GM13977 (cell line): ENCODE measurements at regions not wholly inside any gene's neighbourhood (a gene's known extent, or its start where the extent isn't known, plus 50 kb on each side); places are given as distances from the start of the nearest gene placed in this dataset.

Experiments used
- DNase-seq: peaks from one replicate; pipeline ENCODE4 v3.0.0; 2012; ENCODE audit warnings: low spot score
- in situ Hi-C: fragments of 300-500 bp; cut with MboI; formaldehyde crosslinking; loops from one replicate; pipeline ENCODE4 v1.12.0; 2022; ENCODE audit warnings: low sequenced_read_pairs, low pct_unique_long_range_greater_than_20kb, mixed read lengths, inconsistent platforms; ENCODE audit not compliant: unreplicated experiment
- TF ChIP-seq, protein P1 (sequence below): IDR thresholded peaks from 2 replicates; pipeline ENCODE4 v1.5.1; 2012; ENCODE audit warnings: mild to moderate bottlenecking, control low read depth; ENCODE audit not compliant: insufficient read depth; ENCODE audit errors: extremely low read depth, missing control alignments

DNA sequence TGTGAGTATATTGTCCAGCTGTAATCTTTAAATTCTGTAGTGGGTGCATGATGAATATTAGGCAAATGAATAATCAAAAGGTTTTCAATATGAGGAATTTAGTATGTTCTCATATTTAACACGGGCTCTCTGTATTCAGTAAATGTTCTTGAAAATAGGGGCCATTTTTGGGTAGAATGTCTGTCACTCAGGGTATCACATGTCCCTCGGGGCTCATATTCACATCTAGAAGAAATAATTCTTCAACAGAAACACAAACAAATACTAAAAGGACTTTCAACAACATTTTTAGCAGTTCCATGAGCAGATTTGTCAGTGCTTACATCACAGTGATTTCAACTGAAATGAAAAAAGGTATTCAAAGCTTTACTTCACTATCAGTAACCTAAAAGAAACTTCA is 1388.4 kb upstream of the MIR17HG start:
- TF ChIP-seq, protein P1, sequence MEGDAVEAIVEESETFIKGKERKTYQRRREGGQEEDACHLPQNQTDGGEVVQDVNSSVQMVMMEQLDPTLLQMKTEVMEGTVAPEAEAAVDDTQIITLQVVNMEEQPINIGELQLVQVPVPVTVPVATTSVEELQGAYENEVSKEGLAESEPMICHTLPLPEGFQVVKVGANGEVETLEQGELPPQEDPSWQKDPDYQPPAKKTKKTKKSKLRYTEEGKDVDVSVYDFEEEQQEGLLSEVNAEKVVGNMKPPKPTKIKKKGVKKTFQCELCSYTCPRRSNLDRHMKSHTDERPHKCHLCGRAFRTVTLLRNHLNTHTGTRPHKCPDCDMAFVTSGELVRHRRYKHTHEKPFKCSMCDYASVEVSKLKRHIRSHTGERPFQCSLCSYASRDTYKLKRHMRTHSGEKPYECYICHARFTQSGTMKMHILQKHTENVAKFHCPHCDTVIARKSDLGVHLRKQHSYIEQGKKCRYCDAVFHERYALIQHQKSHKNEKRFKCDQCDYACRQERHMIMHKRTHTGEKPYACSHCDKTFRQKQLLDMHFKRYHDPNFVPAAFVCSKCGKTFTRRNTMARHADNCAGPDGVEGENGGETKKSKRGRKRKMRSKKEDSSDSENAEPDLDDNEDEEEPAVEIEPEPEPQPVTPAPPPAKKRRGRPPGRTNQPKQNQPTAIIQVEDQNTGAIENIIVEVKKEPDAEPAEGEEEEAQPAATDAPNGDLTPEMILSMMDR, result no peak
- in situ Hi-C loops, result no loop called here
- no peak for DNase-seq

DNA sequence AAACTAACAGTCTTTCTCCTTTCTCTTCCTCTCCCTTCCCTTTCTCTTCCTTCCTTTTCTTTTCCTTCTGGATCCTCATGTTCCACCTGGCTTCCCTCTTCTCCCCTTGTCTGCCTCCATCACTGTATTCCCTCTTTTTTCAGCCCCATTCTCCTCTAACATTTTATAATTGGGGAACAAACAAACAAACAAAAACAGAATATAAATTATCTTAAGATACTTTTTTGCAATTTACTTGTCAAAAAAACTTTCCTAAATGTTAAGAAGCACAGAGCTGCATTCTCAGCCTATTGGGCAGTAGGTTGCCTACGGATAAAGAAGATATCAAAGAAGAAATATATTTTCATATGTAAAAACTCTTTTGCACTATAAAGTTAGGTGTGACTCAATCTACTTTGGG is 1382.2 kb upstream of the MIR17HG start:
- in situ Hi-C loops, result no loop called here
- DNase-seq, result no peak
- TF ChIP-seq, protein P1, result no peak

DNA sequence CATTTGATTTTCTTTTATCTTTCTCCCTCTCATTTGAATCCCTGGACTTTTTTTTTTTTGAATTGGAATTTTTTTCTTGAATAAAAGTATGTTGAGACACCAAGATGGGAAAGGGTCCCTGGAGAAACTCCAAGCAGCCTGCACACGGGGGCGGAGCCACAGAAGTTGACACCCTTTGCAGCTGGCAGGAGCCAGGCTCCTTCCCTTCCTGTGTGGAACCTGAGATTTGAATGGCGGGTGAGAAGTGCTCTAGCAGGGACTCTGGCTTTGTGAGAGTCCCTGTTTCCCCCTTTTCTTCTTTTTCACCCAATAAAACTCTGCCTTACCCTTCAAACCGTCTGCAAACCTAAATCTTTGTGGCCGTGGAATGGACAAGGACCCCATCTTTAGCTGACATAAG is 1381.0 kb upstream of the MIR17HG start:
- DNase-seq, result no peak
- in situ Hi-C loops, result no loop called here
- TF ChIP-seq, protein P1, result no peak

DNA sequence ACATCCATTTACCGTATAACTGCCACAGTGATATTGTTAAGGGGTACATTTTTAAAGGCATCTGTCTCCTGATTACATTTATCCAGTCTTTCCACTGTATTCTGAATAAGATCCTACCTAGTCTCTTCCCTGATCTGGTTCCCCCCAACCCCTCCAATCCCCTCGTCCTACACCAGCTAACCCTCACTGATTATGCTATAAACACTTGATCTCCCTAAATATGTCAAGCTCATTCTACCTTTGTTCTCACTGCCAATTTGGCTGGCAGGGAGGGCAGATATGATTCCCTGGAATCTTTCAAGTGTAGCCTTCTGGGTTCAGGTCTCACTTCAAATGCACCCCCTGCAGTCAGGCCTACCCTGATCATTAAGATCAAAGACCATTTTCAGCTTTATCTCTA is 1379.8 kb upstream of the MIR17HG start:
- in situ Hi-C loops, result no loop called here
- DNase-seq, result no peak
- TF ChIP-seq, protein P1, result no peak

DNA sequence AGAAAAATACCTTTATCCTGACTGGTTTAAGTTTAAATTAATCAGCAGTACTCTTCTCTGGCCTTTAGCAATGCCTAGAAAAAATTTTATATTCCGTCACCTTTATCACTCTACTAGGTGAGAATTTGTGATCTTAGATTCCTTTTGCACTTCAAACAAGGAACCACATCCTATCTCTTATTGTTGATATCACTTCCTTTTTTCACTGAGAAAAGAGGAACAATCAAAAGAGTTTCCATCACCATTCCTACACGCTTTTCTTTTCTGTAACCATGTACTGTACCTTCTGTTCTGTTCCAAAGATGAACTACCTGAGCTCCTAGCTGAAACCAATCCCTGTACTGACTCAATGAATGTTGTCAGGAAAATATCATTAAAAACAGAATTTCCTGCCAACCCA is 1379.0 kb upstream of the MIR17HG start:
- in situ Hi-C loops, result no loop called here
- TF ChIP-seq, protein P1, result no peak
- DNase-seq, result no peak

DNA sequence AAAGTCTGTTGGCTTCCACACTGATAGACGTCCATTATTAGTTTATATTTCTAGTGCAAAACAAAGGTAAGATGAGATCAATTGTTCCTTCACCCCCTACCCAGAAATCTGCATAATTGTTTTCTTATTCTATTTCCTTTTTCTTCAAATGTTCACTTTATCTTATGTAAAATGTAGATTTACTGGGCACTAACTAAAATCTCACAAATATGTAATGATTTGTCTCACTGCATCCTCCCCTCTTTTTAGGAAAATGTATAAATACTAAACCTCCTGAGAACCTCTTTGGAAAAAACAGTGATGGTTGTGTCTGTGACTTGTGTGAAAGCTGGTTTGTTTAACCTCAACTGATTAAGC is 1377.2 kb upstream of the MIR17HG start:
- TF ChIP-seq, protein P1, result no peak
- DNase-seq, result no peak
- in situ Hi-C loops, result no loop called here

DNA sequence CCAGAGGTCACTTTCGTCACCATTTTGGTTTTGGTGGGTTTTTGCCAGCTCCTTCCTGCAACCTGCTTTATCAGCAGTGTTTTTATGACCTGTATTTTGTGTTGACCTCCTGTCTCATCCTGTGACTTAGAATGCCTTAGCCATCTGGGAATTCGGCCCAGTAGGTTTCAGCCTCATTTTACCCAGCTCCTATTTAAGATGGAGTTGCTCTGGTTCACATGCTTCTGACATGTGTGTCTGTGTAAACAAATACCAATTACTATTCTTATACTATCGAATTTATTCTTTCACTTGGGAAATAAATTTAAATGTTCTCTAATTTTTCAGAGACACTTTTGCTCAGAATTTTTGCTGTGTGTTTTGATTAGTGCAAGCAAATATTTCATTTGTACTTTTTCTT is 1370.3 kb upstream of the MIR17HG start:
- in situ Hi-C loops, result no loop called here
- TF ChIP-seq, protein P1, result no peak
- DNase-seq, result no peak
